ENCODE measurements at regions not wholly inside any gene's neighbourhood (a gene's known extent, or its start where the extent isn't known, plus 50 kb on each side); places are given as distances from the start of the nearest gene placed in this dataset.

GRCh38 chr15:77815015-77815414 lies 182.3 kb upstream of the LINGO1 start:
- TF ChIP-seq CTCF (conservative IDR thresholded peaks at IDR 0.05; ENCODE audit: low read length) = no peak
- no peak overlapping the region for H3K4me3 ChIP-seq (ENCODE audit: low read length)
- DNase-seq (ENCODE audit: low read depth) = no peak

GRCh38 chr15:77812664-77813063 lies 180.0 kb upstream of the LINGO1 start:
- no peak overlapping the region for H3K4me3 ChIP-seq (ENCODE audit: low read length)
- no peak for TF ChIP-seq CTCF (conservative IDR thresholded peaks at IDR 0.05; ENCODE audit: low read length)
- no peak for DNase-seq (ENCODE audit: low read depth)

GRCh38 chr15:77811270-77811669 lies 178.6 kb upstream of the LINGO1 start:
- no peak for TF ChIP-seq CTCF (conservative IDR thresholded peaks at IDR 0.05; ENCODE audit: low read length)
- DNase-seq (ENCODE audit: low read depth) = no peak
- H3K4me3 ChIP-seq (ENCODE audit: low read length) = no peak overlapping the region

- no peak for TF ChIP-seq CTCF (conservative IDR thresholded peaks at IDR 0.05; ENCODE audit: low read length)
- no peak overlapping the region for H3K4me3 ChIP-seq (ENCODE audit: low read length)
- DNase-seq (ENCODE audit: low read depth) = no peak
Observed at GRCh38 chr15:77810130-77810571, 177.4 kb upstream of the LINGO1 start.

GRCh38 chr15:77808581-77809177 lies 176.0 kb upstream of the LINGO1 start:
- no peak overlapping the region for H3K4me3 ChIP-seq (ENCODE audit: low read length)
- TF ChIP-seq CTCF (conservative IDR thresholded peaks at IDR 0.05; ENCODE audit: low read length) = no peak
- DNase-seq (ENCODE audit: low read depth) = no peak

GRCh38 chr15:77808075-77808474 lies 175.4 kb upstream of the LINGO1 start:
- TF ChIP-seq CTCF (conservative IDR thresholded peaks at IDR 0.05; ENCODE audit: low read length) = no peak
- H3K4me3 ChIP-seq (ENCODE audit: low read length) = no peak overlapping the region
- DNase-seq (ENCODE audit: low read depth) = no peak

- TF ChIP-seq CTCF (conservative IDR thresholded peaks at IDR 0.05; ENCODE audit: low read length) = no peak
- no peak overlapping the region for H3K4me3 ChIP-seq (ENCODE audit: low read length)
- no peak for DNase-seq (ENCODE audit: low read depth)
Observed at GRCh38 chr15:77807611-77808010, 174.9 kb upstream of the LINGO1 start.
